Activated T-cell treated with anti-CD3 and anti-CD28 coated beads, Interleukin-2, amount 50 U/mL, for 4 hours (primary cell): ENCODE measurements at regions not wholly inside any gene's neighbourhood (a gene's known extent, or its start where the extent isn't known, plus 50 kb on each side); places are given as distances from the start of the nearest gene placed in this dataset.
A peak's percentile ranks its signal among the peaks of the same experiment; 100 is the strongest.

Source experiments
- ATAC-seq, 2 donors: fragments of 200-7000 bp; cut with Tn5 transposase; one replicate each; pipeline ENCODE4 v1.10.0; 2021
- DNase-seq: peaks from one replicate; pipeline ENCODE4 v3.0.0-alpha.2; 2020
- H3K27me3 Mint-ChIP-seq: one replicate; pipeline ENCODE4 v1.8.0; 2021; ENCODE audit warnings: low read depth, mixed read lengths
- H3K36me3 Mint-ChIP-seq: one replicate; pipeline ENCODE4 v1.8.0; 2022; ENCODE audit warnings: mixed read lengths; ENCODE audit not compliant: insufficient read depth
- H3K4me1 Mint-ChIP-seq: one replicate; pipeline ENCODE4 v1.8.0; 2021; ENCODE audit warnings: low read depth, mixed read lengths
- H3K4me3 Mint-ChIP-seq: one replicate; pipeline ENCODE4 v1.8.0; 2021; ENCODE audit warnings: mild to moderate bottlenecking, moderate library complexity, mixed read lengths
- H3K9me3 Mint-ChIP-seq: one replicate; pipeline ENCODE4 v1.8.0; 2021; ENCODE audit warnings: mixed read lengths

DNA sequence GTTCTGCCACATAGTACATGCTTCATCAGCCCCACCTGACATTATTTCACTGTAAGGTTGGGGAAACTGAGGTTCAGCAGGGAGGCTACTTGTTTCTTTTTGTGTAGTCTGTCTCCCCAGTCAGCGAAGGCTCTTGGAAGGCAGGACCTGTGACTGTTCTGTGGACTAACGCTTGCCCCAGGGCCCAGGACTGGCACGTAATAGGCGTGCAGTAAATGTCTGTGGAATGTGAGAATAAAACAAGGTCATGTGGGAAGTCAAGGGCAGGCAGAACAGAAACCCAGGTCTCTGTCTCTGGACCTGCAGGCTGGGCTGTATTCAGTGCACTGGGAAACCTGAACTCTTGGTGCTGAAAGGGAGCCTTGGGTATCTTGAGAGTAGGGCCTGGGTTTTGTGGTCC, 168.7 kb downstream of the RPS24 start:
- H3K27me3 Mint-ChIP-seq = no peaks in the 10 kb centered on the region
- DNase-seq (no peak), ATAC-seq (no peak)
- no peak overlapping the region for H3K4me3 Mint-ChIP-seq
- H3K36me3 Mint-ChIP-seq = no peaks in the 10 kb centered on the region
- peaks cover 2% of the 10 kb centered on the region for H3K4me1 Mint-ChIP-seq
- H3K9me3 Mint-ChIP-seq = no peaks in the 10 kb centered on the region

DNA sequence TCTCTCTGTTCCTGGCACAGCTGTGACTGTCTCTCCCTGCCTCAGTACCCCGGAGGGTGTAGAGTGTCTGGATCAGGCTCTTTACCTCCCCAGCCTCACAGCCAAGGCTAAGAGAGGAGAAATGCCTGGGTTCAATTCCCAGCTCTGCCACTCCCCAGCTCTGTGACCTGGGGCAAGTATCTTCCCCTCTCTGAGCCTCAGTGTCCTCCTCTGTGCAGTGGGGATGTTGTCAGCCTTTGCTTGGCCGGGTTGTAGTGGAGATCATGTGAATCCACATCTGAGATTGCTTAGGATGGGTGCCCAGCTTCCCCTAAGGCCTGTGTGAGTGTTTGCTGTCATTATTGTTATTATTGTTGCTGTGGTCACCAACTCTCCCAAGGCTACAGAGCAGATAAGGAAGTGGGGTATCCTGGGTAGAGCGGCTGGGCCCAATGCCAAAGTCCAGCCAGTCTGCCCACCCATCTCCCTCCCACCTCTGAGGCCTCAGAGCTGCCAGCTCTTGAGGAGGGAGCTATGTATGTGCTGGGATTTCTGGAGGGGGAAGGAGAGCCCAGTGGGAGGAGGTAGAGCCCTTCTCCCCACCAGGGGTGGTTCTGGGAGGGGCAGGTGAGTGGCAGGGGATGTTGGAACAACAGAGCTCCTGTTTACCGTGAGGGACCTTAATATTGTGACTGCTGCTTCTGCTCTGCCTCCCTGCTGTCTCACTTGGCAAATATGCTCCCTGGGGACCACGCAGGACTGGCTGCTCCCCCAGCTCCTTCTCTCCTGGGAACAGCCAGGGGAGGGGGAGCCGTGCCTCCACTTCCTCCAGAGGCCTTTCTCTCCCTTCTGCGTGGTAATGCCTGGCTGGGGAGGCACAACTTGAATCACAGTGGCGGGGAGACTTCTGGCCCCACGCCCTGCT, 170.5 kb downstream of the RPS24 start:
- H3K4me3 Mint-ChIP-seq = no peak overlapping the region
- peaks cover 2% of the 10 kb centered on the region for H3K4me1 Mint-ChIP-seq
- no peaks in the 10 kb centered on the region for H3K36me3 Mint-ChIP-seq
- ATAC-seq (no peak), DNase-seq (no peak)
- H3K9me3 Mint-ChIP-seq = no peaks in the 10 kb centered on the region
- no peaks in the 10 kb centered on the region for H3K27me3 Mint-ChIP-seq

DNA sequence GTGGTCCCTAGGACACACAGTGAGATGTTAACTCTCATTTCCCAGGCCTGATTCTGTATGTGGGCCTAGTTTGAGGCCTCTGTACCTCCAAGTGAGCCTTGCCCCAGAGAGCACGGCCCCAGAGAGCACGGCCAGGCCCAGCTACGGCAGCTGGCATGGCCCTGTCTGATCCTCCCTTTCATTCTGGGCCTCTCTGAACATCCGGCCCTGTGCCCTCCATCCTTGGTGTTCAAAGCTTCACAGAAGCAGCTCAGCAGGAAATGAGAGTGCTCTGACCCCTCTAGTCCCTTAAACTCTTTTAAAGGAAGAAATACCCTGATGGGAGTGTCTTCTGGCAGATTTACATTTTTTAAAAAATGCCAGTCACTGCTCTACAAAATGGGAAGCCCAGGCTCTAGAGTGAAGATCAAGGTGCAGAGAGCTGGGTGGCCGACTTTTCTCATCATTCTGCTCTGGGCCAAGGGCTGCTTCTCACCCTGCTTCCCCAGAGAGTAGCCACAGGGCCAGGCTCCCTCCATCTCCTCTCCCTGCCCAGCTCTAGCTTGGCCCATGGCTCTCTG, 171.9 kb downstream of the RPS24 start:
- DNase-seq = no peak
- Mint-ChIP-seq H3K9me3 (no peaks in the 10 kb centered on the region), H3K27me3 (no peaks in the 10 kb centered on the region), H3K4me1 (peaks cover 2% of the 10 kb centered on the region), H3K36me3 (no peaks in the 10 kb centered on the region), H3K4me3 (no peak overlapping the region)
- ATAC-seq = no peak

DNA sequence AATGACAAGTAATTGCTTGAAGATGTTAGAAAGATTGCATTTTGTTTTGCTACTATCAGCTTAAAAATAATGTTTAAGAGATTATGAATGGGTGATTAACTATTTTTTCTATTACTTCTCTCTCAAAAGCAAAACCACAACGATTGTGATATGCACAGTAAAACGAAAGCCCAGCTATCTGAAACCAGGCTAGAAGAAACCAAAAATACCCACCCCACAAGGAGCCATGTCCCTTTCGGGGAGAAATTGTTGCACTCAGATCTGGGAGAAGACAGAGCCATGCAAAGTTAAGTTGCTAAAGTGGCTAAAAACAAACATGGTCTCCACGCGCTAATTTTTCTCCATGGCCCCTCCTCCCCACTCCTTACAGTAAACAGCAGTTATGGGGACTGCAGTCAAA, 173.6 kb downstream of the RPS24 start:
- ATAC-seq (no peak), DNase-seq (no peak)
- H3K9me3 Mint-ChIP-seq = no peaks in the 10 kb centered on the region
- no peak overlapping the region for H3K4me3 Mint-ChIP-seq
- H3K36me3 Mint-ChIP-seq = no peaks in the 10 kb centered on the region
- H3K27me3 Mint-ChIP-seq = no peaks in the 10 kb centered on the region
- peaks cover 2% of the 10 kb centered on the region for H3K4me1 Mint-ChIP-seq

DNA sequence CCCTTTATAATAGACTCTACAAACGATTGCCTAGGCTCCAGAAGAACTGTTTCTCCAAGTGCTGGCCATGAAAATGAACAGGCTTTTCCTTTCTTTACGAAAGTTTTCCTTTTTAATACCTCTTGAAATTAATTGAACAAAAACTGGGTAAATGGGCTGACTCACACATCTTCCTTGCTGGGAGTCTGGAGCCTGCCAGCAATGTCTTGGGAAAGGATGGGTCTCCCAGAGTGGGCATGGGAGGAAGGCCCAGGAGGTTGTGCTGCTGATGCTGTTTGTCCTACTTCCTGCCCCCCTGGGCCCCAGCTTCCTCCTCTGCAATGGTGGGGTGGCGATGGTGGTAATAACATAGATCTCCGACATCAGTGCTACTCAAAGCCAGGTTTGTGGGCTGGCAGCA, 174.1 kb downstream of the RPS24 start:
- DNase-seq = no peak
- H3K4me3 Mint-ChIP-seq = no peak overlapping the region
- no peak for ATAC-seq

DNA sequence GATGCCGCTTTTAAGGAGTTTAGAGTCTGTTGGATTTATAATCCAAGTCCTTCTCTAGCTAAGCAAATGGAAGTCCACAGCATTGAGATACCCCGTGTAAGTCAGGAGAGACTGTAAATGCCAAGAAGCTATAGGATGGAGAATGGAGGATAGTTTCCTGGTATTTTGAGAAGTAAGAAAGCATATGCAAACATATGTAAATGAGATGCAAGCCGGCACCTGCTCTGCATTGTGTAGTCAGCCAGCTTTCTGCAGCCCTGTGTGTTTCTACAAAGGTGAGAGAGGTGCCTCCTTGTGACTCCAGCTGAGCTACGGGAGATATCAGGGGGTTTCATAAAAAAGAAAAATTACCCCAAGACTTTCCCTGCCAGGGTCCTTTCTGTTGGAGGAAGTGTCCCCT, 176.3 kb downstream of the RPS24 start:
- DNase-seq = no peak
- peaks cover 2% of the 10 kb centered on the region for H3K4me1 Mint-ChIP-seq
- H3K36me3 Mint-ChIP-seq = no peaks in the 10 kb centered on the region
- H3K9me3 Mint-ChIP-seq = no peaks in the 10 kb centered on the region
- H3K4me3 Mint-ChIP-seq = no peak overlapping the region
- H3K27me3 Mint-ChIP-seq = peaks cover under 1% of the 10 kb centered on the region
- no peak for ATAC-seq

More for the DNA sequence above, 174.1 kb downstream of the RPS24 start:
- Mint-ChIP-seq H3K9me3 (no peaks in the 10 kb centered on the region), H3K27me3 (no peaks in the 10 kb centered on the region), H3K36me3 (no peaks in the 10 kb centered on the region), H3K4me1 (peaks cover 2% of the 10 kb centered on the region)

DNA sequence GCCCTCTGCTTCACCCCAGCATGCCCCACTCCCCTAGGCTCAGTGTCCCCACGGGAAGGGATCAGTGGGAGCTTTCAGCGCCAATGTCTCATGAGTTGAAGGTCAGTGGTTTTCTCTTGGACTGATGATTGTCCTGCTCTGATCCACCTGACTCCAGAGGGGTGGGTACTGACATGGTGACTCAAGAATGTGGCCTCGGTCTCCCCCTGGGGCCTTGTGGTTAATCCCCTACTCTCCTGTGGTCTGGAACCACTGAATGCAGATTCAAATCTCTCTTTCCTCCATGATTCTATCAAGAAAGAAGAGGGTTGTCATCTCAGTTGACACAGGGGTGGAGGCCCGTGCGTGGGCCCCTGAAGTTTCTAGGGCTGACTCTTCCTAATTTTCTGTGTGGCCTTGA, 176.9 kb downstream of the RPS24 start:
- no peak overlapping the region for H3K4me3 Mint-ChIP-seq
- no peaks in the 10 kb centered on the region for H3K36me3 Mint-ChIP-seq
- peaks cover 6% of the 10 kb centered on the region for H3K27me3 Mint-ChIP-seq
- peaks cover under 1% of the 10 kb centered on the region for H3K4me1 Mint-ChIP-seq
- no peak for ATAC-seq
- no peak for DNase-seq
- no peaks in the 10 kb centered on the region for H3K9me3 Mint-ChIP-seq

DNA sequence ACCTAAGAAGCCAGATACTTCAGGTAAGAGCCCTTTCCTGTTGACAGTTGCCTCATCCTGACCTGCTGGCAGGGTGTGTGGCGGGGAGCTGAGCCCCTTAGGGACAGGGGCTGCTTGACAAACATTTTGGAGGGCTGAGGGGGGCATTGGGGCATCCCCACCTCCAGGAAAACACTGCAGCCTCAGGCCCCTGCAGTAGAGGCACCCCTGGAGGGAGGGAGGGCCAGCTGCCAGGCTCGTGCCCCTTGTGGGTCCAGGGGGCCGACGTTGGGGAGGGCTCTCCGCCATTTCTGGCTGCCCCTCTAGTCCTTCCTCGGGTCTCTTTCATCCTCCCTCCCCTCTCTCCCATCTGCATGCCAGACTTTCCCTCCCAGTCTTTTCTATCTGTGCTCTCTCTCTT, 177.3 kb downstream of the RPS24 start:
- no peaks in the 10 kb centered on the region for H3K9me3 Mint-ChIP-seq
- H3K4me1 Mint-ChIP-seq = no peaks in the 10 kb centered on the region
- H3K27me3 Mint-ChIP-seq = peaks cover 7% of the 10 kb centered on the region
- DNase-seq (no peak), ATAC-seq (no peak)
- no peak overlapping the region for H3K4me3 Mint-ChIP-seq
- no peaks in the 10 kb centered on the region for H3K36me3 Mint-ChIP-seq

DNA sequence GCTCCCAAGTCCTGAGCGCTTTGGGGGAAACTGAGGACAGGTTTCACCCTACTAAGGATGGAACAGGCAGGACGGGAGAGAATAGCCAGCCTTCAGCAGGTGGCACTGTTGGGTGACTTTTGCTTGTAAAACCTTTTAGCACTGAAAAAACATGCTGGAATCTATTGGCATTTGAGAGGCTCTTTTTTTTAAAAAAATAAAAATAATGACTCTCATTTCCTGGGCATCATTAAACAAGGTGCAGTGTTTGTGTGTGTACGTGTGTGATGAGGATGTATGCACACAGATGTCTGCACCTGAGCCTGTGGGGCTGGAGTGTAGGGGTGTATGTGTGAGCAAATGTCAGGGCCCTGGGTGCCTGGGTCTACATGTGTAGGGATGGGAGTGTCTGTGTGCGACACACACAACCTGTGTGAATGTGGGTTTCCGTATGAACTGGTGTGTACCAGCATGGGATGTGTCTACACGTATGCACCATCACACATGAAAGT, 177.9 kb downstream of the RPS24 start:
- ATAC-seq (no peak), DNase-seq (no peak)
- H3K36me3 Mint-ChIP-seq = no peaks in the 10 kb centered on the region
- H3K27me3 Mint-ChIP-seq = peaks cover 10% of the 10 kb centered on the region
- H3K9me3 Mint-ChIP-seq = no peaks in the 10 kb centered on the region
- no peaks in the 10 kb centered on the region for H3K4me1 Mint-ChIP-seq
- no peak overlapping the region for H3K4me3 Mint-ChIP-seq

DNA sequence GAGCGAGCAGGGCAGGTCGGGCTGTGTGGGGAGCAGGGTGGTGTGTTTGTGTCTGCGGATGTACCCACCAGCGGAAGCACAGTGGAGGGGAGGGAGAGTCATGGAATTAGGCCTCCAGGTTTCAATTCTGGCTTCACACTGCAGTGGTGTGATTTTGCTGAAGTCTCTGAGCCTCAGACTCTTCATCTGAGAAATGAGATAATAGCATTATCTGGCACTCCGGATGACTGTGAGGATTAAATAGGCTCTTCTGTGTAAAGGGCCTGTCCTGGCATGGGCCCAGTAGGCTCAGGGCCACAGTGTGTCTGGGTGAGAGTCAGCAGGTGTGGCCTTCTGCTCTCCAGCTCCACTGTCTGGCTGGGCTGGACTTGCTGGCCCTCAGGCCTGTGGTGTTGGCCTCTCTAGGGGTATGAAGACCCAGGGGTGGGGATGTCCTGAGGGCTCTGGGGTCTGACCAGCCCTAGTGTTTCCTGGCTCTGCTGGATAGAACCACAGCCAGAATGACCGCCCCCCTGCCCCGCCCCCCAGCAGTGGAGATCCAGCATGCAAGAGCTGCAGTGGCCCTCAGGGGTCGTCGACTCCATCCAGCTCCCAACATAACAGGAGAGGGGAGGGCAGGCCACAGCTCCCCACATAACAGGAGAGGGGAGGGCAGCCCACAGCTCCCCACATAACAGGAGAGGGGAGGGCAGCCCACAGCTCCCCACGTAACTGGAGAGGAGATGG, 178.6 kb downstream of the RPS24 start:
- DNase-seq (no peak), ATAC-seq (no peak)
- Mint-ChIP-seq H3K36me3 (no peaks in the 10 kb centered on the region), H3K4me3 (no peak overlapping the region), H3K27me3 (peaks cover 15% of the 10 kb centered on the region), H3K4me1 (no peaks in the 10 kb centered on the region), H3K9me3 (no peaks in the 10 kb centered on the region)

DNA sequence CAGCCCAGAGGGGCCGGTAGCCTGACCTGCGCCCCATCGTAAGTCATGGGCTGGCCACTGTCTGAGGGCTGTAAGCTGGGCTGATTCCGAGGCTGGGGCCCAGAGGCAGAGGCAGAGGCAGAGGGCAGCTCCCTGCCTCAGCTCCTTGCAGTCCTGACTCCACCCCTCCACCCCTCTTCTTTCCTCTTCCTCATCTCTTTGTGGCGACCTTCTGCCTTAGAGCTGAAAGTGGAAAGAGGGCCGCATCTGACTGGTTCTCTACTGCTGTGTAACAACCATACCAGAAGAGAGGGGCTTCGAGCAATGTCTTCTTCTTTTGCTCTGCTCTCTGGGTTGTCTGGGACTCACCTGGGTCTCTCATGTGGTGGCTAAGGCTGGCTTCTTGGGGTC, 179.1 kb downstream of the RPS24 start:
- Mint-ChIP-seq H3K27me3 (peaks cover 17% of the 10 kb centered on the region), H3K9me3 (no peaks in the 10 kb centered on the region), H3K4me1 (no peaks in the 10 kb centered on the region), H3K36me3 (no peaks in the 10 kb centered on the region), H3K4me3 (no peak overlapping the region)
- no peak for ATAC-seq
- DNase-seq = no peak

DNA sequence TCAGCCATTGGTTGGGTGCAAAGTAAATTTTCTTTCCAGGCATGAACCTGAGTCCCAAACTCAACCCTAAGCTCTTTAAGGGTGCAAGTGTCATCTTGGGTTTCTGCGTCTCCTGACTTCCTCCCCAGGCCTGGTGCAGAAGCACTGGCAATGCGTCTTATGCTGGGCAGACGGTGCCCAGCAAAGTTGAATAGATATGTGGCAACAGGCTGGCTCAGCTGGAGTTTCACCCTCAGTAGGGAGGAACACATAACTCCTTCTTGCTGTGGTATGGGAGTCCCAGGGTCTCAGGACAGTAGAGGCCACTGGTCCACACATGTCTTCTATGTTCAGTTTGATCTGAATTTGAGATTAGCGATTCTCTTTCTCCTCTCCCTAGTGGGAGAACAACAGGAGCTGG, 181.3 kb downstream of the RPS24 start:
- Mint-ChIP-seq H3K36me3 (no peaks in the 10 kb centered on the region), H3K4me3 (no peak overlapping the region), H3K4me1 (no peaks in the 10 kb centered on the region), H3K27me3 (peaks cover 21% of the 10 kb centered on the region), H3K9me3 (no peaks in the 10 kb centered on the region)
- DNase-seq (no peak), ATAC-seq (no peak)

DNA sequence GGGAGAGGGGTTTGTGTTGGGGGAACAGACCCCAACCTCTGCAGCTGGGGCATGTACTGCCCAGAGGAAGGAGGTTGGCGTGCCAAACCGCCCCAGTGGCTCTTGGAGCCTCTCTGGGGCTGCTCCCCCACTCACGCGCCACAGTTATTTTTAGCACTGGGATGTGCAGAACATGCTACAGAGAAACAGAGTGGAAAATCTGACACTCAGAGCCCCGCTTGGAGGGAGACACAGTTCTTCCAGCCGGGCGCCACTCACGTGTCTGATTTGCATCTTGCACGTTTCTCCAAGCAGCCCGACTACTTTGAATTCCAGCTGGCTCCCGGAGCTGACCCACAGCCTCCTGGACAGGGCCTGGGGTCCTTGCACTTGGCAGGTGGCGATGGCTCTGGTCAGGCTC, 182.0 kb downstream of the RPS24 start:
- Mint-ChIP-seq H3K9me3 (no peaks in the 10 kb centered on the region), H3K27me3 (peaks cover 28% of the 10 kb centered on the region), H3K36me3 (no peaks in the 10 kb centered on the region), H3K4me1 (no peaks in the 10 kb centered on the region), H3K4me3 (no peak overlapping the region)
- ATAC-seq (peak in 1 of 2 donors; percentile 29), DNase-seq (no peak)

DNA sequence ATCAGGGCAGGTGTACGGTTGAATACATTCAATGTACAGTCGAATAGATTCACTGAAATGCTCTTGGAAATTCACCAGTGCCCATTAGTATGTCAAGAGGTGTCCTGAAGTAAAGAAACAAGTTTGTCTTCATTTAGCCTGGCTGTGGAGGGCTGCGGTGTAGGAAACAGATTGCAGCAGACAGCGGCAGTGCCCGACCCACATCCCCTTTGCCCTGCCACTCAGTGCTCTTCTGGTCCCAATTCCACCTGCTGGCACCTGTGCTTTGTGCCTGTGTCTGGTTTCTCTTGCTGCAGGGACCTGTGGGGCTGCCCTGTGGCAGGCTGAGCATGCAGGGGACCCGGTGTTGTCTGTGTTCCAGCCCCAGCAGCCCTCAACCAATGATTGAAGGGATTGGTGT, 183.7 kb downstream of the RPS24 start:
- ATAC-seq (no peak), DNase-seq (no peak)
- Mint-ChIP-seq H3K27me3 (peaks cover 28% of the 10 kb centered on the region), H3K4me1 (no peaks in the 10 kb centered on the region), H3K9me3 (no peaks in the 10 kb centered on the region), H3K4me3 (no peak overlapping the region), H3K36me3 (no peaks in the 10 kb centered on the region)
